Progenitor cell of endocrine pancreas (in vitro differentiated cells): ENCODE measurements at regions not wholly inside any gene's neighbourhood (a gene's known extent, or its start where the extent isn't known, plus 50 kb on each side); places are given as distances from the start of the nearest gene placed in this dataset.

Experiments
- DNase-seq: peaks from one replicate; pipeline ENCODE4 v3.0.0; 2021; ENCODE audit warnings: low spot score; ENCODE audit not compliant: unreplicated experiment
- H3K27ac Mint-ChIP-seq: 2 replicates; pipeline ENCODE4 v1.8.0; 2021; ENCODE audit warnings: mild to moderate bottlenecking, moderate library complexity, mixed read lengths
- H3K27me3 Mint-ChIP-seq: 2 replicates; pipeline ENCODE4 v1.8.0; 2021; ENCODE audit warnings: mixed read lengths
- H3K36me3 Mint-ChIP-seq: 2 replicates; pipeline ENCODE4 v1.8.0; 2022; ENCODE audit warnings: mixed read lengths; ENCODE audit not compliant: insufficient read depth
- H3K4me1 Mint-ChIP-seq: 2 replicates; pipeline ENCODE4 v1.8.0; 2021; ENCODE audit warnings: low read depth, mixed read lengths
- H3K4me3 Mint-ChIP-seq: 2 replicates; pipeline ENCODE4 v1.8.0; 2021; ENCODE audit warnings: low read depth, mild to moderate bottlenecking, moderate library complexity, mixed read lengths
- H3K9me3 Mint-ChIP-seq: 2 replicates; pipeline ENCODE4 v1.8.0; 2021; ENCODE audit warnings: low read depth, mixed read lengths
- TF ChIP-seq, protein P1 (sequence below): fragments of 200-600 bp; sonication (generic); IDR thresholded peaks from one replicate; pipeline ENCODE4 v1.5.0; 2021; ENCODE audit warnings: antibody characterized with exemption, mild to moderate bottlenecking; ENCODE audit not compliant: unreplicated experiment

DNA sequence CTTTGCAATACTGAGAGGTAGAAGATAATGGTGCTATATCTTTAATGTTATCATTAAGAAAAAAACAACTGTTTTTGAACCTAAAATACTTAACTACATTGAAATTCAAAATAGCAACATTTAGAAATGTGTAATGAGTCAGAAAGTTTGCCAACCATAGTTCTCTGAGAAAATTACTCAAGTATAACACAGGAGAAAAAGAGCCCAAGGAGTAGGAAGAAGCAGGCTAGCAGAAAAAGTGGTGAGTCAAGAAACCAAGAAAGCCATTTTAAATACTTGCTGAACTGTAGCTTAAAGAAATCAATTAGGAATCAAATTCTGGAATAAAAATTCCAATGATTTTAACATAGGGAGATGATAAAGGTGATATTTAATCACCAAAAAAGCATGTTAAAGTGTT lies 181.0 kb upstream of the RSPO3 start:
- Mint-ChIP-seq H3K4me3 (no peak overlapping the region), H3K27ac (no peak overlapping the region), H3K36me3 (no peaks in the 10 kb centered on the region), H3K9me3 (no peaks in the 10 kb centered on the region), H3K27me3 (peaks cover 29% of the 10 kb centered on the region), H3K4me1 (no peaks in the 10 kb centered on the region)
- TF ChIP-seq, protein P1, sequence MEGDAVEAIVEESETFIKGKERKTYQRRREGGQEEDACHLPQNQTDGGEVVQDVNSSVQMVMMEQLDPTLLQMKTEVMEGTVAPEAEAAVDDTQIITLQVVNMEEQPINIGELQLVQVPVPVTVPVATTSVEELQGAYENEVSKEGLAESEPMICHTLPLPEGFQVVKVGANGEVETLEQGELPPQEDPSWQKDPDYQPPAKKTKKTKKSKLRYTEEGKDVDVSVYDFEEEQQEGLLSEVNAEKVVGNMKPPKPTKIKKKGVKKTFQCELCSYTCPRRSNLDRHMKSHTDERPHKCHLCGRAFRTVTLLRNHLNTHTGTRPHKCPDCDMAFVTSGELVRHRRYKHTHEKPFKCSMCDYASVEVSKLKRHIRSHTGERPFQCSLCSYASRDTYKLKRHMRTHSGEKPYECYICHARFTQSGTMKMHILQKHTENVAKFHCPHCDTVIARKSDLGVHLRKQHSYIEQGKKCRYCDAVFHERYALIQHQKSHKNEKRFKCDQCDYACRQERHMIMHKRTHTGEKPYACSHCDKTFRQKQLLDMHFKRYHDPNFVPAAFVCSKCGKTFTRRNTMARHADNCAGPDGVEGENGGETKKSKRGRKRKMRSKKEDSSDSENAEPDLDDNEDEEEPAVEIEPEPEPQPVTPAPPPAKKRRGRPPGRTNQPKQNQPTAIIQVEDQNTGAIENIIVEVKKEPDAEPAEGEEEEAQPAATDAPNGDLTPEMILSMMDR: no peak
- no peak for DNase-seq

DNA sequence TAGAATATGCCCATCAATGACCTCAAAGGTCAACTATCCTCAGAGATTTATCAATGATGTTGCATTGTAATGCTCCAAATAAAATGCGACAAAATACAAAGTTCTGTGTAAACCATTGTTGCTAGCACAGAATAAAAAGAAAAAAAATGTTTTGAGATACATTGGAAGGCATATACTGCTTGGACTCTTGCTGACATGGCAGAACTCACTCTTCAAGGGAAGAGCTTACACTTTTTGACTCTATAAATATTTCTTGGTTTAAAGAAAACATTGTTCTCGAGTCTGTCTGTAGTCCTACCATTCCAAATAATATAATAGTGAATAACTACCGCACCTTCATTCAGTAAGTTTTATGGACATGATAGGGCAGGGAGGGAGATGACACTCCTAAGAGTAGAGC lies 178.7 kb upstream of the RSPO3 start:
- Mint-ChIP-seq H3K27me3 (peaks cover 34% of the 10 kb centered on the region), H3K4me3 (no peak overlapping the region), H3K36me3 (no peaks in the 10 kb centered on the region), H3K9me3 (no peaks in the 10 kb centered on the region), H3K4me1 (no peaks in the 10 kb centered on the region), H3K27ac (no peak overlapping the region)
- DNase-seq: no peak
- TF ChIP-seq, protein P1: no peak

DNA sequence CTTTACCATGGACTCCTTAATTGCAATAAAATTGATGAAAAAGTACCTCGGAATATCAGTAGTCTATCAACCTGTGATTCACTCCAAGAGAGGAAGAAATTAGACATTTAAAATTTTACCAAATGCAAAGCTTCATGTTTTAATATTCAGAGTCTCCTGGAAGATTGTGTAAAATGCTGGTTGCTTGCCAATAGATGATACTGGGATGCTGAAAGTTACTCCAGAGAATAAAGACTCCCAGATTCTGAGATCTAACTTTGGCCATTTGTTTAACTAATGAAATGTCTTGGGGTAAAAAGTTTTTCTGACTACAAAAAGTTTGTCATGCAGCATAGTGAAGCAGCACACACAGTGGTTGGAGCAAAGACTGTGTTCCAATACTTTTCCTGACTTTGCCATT lies 176.7 kb upstream of the RSPO3 start:
- TF ChIP-seq, protein P1: no peak
- DNase-seq: no peak
- peaks cover 50% of the 10 kb centered on the region for H3K27me3 Mint-ChIP-seq
- H3K4me1 Mint-ChIP-seq: no peaks in the 10 kb centered on the region
- no peaks in the 10 kb centered on the region for H3K9me3 Mint-ChIP-seq
- H3K4me3 Mint-ChIP-seq: no peak overlapping the region
- no peak overlapping the region for H3K27ac Mint-ChIP-seq
- no peaks in the 10 kb centered on the region for H3K36me3 Mint-ChIP-seq

DNA sequence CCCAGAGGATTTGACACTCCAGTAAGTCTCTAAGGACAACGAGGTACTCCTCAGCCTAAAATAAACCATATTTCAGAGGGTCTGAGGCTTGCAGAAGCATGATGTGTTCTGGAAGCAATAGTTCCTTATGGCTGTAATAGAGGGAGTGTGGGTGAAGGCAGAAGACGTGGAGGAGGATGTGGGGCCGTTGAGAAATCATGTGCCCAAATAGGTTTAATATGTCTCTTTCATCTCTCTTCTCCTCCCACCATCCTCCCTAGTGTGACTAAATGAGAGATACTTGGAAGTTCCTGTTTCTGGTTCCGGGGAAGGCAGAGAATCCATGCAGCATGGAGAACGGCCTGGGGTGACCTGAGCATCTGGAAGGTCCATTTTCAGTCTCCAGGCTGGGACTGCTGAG lies 174.0 kb upstream of the RSPO3 start:
- no peak for DNase-seq
- Mint-ChIP-seq H3K4me1 (peaks cover 10% of the 10 kb centered on the region), H3K27me3 (peaks cover 51% of the 10 kb centered on the region), H3K27ac (no peak overlapping the region), H3K4me3 (no peak overlapping the region), H3K9me3 (no peaks in the 10 kb centered on the region), H3K36me3 (no peaks in the 10 kb centered on the region)
- TF ChIP-seq, protein P1: no peak

DNA sequence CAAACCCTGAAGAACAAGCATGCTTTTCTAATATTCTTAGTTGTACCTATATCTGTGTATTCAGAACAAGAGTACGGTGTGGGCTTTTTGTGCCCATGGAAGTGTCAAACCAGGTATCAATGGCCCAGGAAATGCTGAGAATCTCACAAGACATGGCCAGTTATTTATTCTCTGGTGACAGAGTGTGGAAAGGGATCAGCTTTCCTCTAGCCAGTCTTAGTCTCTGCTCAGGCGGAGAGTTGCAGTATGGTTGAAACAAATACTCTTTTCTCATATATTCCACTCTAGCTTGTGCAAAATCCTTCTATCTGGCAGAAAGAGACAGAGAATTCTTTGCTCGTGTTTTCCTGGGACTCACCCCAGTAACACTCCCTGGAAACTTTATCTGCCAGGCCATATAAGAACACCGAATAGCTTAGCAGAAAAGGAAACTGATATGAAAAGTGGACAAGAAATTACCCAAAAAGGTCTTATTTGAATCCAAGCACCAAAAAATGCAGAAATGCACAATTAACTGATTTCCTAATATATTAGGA lies 173.3 kb upstream of the RSPO3 start:
- TF ChIP-seq, protein P1: no peak
- peaks cover 51% of the 10 kb centered on the region for H3K27me3 Mint-ChIP-seq
- no peak for DNase-seq
- no peaks in the 10 kb centered on the region for H3K9me3 Mint-ChIP-seq
- H3K27ac Mint-ChIP-seq: no peak overlapping the region
- peaks cover 15% of the 10 kb centered on the region for H3K4me1 Mint-ChIP-seq
- H3K4me3 Mint-ChIP-seq: no peak overlapping the region
- H3K36me3 Mint-ChIP-seq: no peaks in the 10 kb centered on the region
